Loucy (cell line): ENCODE measurements at regions not wholly inside any gene's neighbourhood (a gene's known extent, or its start where the extent isn't known, plus 50 kb on each side); places are given as distances from the start of the nearest gene placed in this dataset.

ENCODE experiments used
- CTCF ChIP-seq: fragments of 200-600 bp; sonication (generic); conservative IDR thresholded peaks from 2 replicates; pipeline ENCODE4 v1.5.1; 2014; ENCODE audit warnings: mild to moderate bottlenecking, antibody characterized with exemption, low read length
- EZH2phosphoT487 ChIP-seq: fragments of 200-600 bp; IDR thresholded peaks from 2 replicates; pipeline ENCODE4 v1.6.1; 2018; ENCODE audit warnings: antibody characterized with exemption, mild to moderate bottlenecking, moderate library complexity, borderline replicate concordance

DNA sequence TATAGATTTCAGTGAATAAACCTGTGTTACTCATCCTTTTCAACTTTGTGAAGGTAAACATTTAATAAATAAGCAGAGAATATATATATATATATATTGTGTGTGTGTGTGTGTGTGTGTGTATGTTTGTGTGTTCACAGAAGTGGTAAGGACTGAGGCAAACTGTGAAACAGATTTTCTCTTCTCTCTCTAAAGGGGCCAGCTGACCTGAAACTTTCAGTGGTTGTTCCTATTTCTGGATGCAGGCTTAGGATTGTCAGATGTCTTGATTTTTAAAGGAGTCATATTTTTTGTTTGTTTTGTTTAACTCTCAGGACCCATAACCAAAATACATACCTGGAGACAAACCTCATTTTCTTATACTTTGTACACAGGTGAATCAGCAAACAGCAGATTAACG, 714.9 kb upstream of the MEF2C start:
- TF ChIP-seq CTCF (no peak), EZH2phosphoT487 (no peak)
